Dermis microvascular lymphatic vessel endothelial cell (primary cell): ENCODE measurements at regions not wholly inside any gene's neighbourhood (a gene's known extent, or its start where the extent isn't known, plus 50 kb on each side); places are given as distances from the start of the nearest gene placed in this dataset.

ENCODE experiments used
- DNase-seq, 2 donors: peaks; one replicate each; pipeline versions ENCODE4 v3.0.0 to v3.0.0-alpha.2; 2010; ENCODE audit warnings: low read depth in 2 of 2

GRCh38 chr7:80347173-80347572 is 164.7 kb downstream of the GNAT3 start:
- DNase-seq, result no peak

GRCh38 chr7:80346704-80347103 is 165.2 kb downstream of the GNAT3 start:
- no peak for DNase-seq

- DNase-seq, result peak; percentile 39 to 78
These were observed 176.2 kb downstream of the GNAT3 start for GRCh38 chr7:80335511-80336231.

- DNase-seq, result no peak
These were observed 177.0 kb downstream of the GNAT3 start for GRCh38 chr7:80334908-80335307.

GRCh38 chr7:80334196-80334595 is 177.7 kb downstream of the GNAT3 start:
- DNase-seq, result no peak

- no peak for DNase-seq
These were observed 178.8 kb downstream of the GNAT3 start for GRCh38 chr7:80333040-80333439.

- no peak for DNase-seq
These were observed 181.4 kb downstream of the GNAT3 start for GRCh38 chr7:80330434-80330833.

GRCh38 chr7:80324032-80324431 is 187.8 kb downstream of the GNAT3 start:
- DNase-seq, result peak in 1 of 2 donors; percentile 68

- DNase-seq, result no peak
These were observed 184.8 kb downstream of the GNAI1 start for GRCh38 chr7:80319461-80319860.

- DNase-seq, result no peak
These were observed 183.4 kb downstream of the GNAI1 start for GRCh38 chr7:80318081-80318480.

- DNase-seq, result peak in 1 of 2 donors; percentile 70
These were observed 182.2 kb downstream of the GNAI1 start for GRCh38 chr7:80316811-80317210.

- no peak for DNase-seq
These were observed 179.1 kb downstream of the GNAI1 start for GRCh38 chr7:80313716-80314115.

- DNase-seq, result no peak
These were observed 178.5 kb downstream of the GNAI1 start for GRCh38 chr7:80313067-80313626.

- peak; percentile 99 for DNase-seq
These were observed 177.6 kb downstream of the GNAI1 start for GRCh38 chr7:80312139-80312661.

GRCh38 chr7:80311313-80311712 is 176.7 kb downstream of the GNAI1 start:
- no peak for DNase-seq

GRCh38 chr7:80309971-80310549 is 175.4 kb downstream of the GNAI1 start:
- no peak for DNase-seq

GRCh38 chr7:80309377-80309776 is 174.7 kb downstream of the GNAI1 start:
- DNase-seq, result no peak

- DNase-seq, result peak; percentile 66 to 88
These were observed 172.7 kb downstream of the GNAI1 start for GRCh38 chr7:80307227-80307856.

GRCh38 chr7:80303315-80303714 is 168.7 kb downstream of the GNAI1 start:
- no peak for DNase-seq

GRCh38 chr7:80302636-80303035 is 168.0 kb downstream of the GNAI1 start:
- DNase-seq, result no peak

- no peak for DNase-seq
These were observed 167.4 kb downstream of the GNAI1 start for GRCh38 chr7:80302078-80302477.

GRCh38 chr7:80298201-80298600 is 163.6 kb downstream of the GNAI1 start:
- peak in 1 of 2 donors; percentile 18 for DNase-seq
